Lower lobe of right lung (tissue), 2 donors: ENCODE measurements at regions not wholly inside any gene's neighbourhood (a gene's known extent, or its start where the extent isn't known, plus 50 kb on each side); places are given as distances from the start of the nearest gene placed in this dataset.

ENCODE experiments used
- ATAC-seq, 2 donors: fragments of 200-7000 bp; cut with Tn5 transposase; one replicate each; pipeline ENCODE4 v1.9.1; 2020 to 2022; ENCODE audit warnings: mild to moderate bottlenecking in 2 of 2, moderate library complexity in 2 of 2
- DNase-seq: peaks from one replicate; pipeline ENCODE4 v3.0.0-alpha.2; 2020
- H3K27ac ChIP-seq: fragments of 200-600 bp; one replicate; pipeline ENCODE4 v1.8.0; 2022
- H3K27me3 ChIP-seq: fragments of 200-600 bp; one replicate; pipeline ENCODE4 v1.8.0; 2022; ENCODE audit warnings: low read depth
- H3K36me3 ChIP-seq: fragments of 200-600 bp; one replicate; pipeline ENCODE4 v1.8.0; 2022; ENCODE audit warnings: mild to moderate bottlenecking
- H3K4me1 ChIP-seq: fragments of 200-600 bp; one replicate; pipeline ENCODE4 v1.8.0; 2022
- H3K4me3 ChIP-seq: fragments of 200-600 bp; one replicate; pipeline ENCODE4 v1.8.0; 2022; ENCODE audit warnings: mild to moderate bottlenecking
- H3K9me3 ChIP-seq: fragments of 200-600 bp; one replicate; pipeline ENCODE4 v1.8.0; 2022
- CTCF ChIP-seq: fragments of 200-600 bp; IDR thresholded peaks from one replicate; pipeline ENCODE4 v1.8.0; 2022; ENCODE audit warnings: antibody characterized with exemption, mild to moderate bottlenecking
- intact Hi-C: fragments of 100-400 bp; cut with DNase I; formaldehyde crosslinking; loops from one replicate; pipeline ENCODE4 v1.11.0; 2022
- donor health status: DM: no; HTN: yes; CAD: no; lungs with severe emphysema.

- DNase-seq, result no peak
- Histone ChIP-seq H3K27me3 (no peaks in the 10 kb centered on the region), H3K36me3 (no peaks in the 10 kb centered on the region), H3K27ac (no peak overlapping the region), H3K4me1 (peaks cover 37% of the 10 kb centered on the region), H3K9me3 (no peaks in the 10 kb centered on the region), H3K4me3 (no peak overlapping the region)
- intact Hi-C loops, result no loop called here
- TF ChIP-seq CTCF, result no peak
- no peak for ATAC-seq
Observed at GRCh38 chr9:14031810-14032209, 282.1 kb downstream of the NFIB start.

- no peak for TF ChIP-seq CTCF
- Histone ChIP-seq H3K4me3 (no peak overlapping the region), H3K4me1 (peaks cover 39% of the 10 kb centered on the region), H3K27me3 (no peaks in the 10 kb centered on the region), H3K36me3 (no peaks in the 10 kb centered on the region), H3K27ac (peak overlapping the region; percentile 69), H3K9me3 (no peaks in the 10 kb centered on the region)
- ATAC-seq (peak in 1 of 2 donors; percentile 6), DNase-seq (no peak)
- intact Hi-C loops, result no loop called here
Observed at GRCh38 chr9:14031060-14031414, 282.9 kb downstream of the NFIB start.

- intact Hi-C loops, result no loop called here
- H3K27ac ChIP-seq, result peak overlapping the region; percentile 69
- ATAC-seq (no peak), DNase-seq (no peak)
- no peak for TF ChIP-seq CTCF
- peaks cover 39% of the 10 kb centered on the region for H3K4me1 ChIP-seq
- no peaks in the 10 kb centered on the region for H3K36me3 ChIP-seq
- H3K9me3 ChIP-seq, result no peaks in the 10 kb centered on the region
- H3K4me3 ChIP-seq, result peak overlapping the region; percentile 17
- H3K27me3 ChIP-seq, result no peaks in the 10 kb centered on the region
Observed at GRCh38 chr9:14030375-14031059, 283.4 kb downstream of the NFIB start.

GRCh38 chr9:14029806-14030374, 284.1 kb downstream of the NFIB start:
- intact Hi-C loops, result no loop called here
- no peak for TF ChIP-seq CTCF
- Histone ChIP-seq H3K4me1 (peaks cover 39% of the 10 kb centered on the region), H3K36me3 (no peaks in the 10 kb centered on the region), H3K27ac (peak overlapping the region; percentile 69), H3K4me3 (peak overlapping the region; percentile 17), H3K9me3 (no peaks in the 10 kb centered on the region), H3K27me3 (no peaks in the 10 kb centered on the region)
- DNase-seq (no peak), ATAC-seq (no peak)

GRCh38 chr9:14027116-14027800, 286.7 kb downstream of the NFIB start:
- no peaks in the 10 kb centered on the region for H3K27me3 ChIP-seq
- H3K36me3 ChIP-seq, result no peaks in the 10 kb centered on the region
- peak; percentile 82 to 88 for ATAC-seq
- no peak overlapping the region for H3K4me3 ChIP-seq
- H3K27ac ChIP-seq, result peak overlapping the region; percentile 27
- no peak for TF ChIP-seq CTCF
- no peaks in the 10 kb centered on the region for H3K9me3 ChIP-seq
- H3K4me1 ChIP-seq, result peaks cover 39% of the 10 kb centered on the region
- intact Hi-C loops, result no loop called here
- peak; percentile 58 for DNase-seq
